ENCODE measurements at regions not wholly inside any gene's neighbourhood (a gene's known extent, or its start where the extent isn't known, plus 50 kb on each side); places are given as distances from the start of the nearest gene placed in this dataset.
A peak's percentile ranks its signal among the peaks of the same experiment; 100 is the strongest.
"Not testable (repeated sequence)": the region's sequence is repeated elsewhere in the genome, so short reads cannot be mapped to it uniquely, and the experiment has no call there.

GRCh38 chr17:26881195-26881594, 412.7 kb upstream of the WSB1 start:
- ATAC-seq, result peak; percentile 24
- intact Hi-C loops (cut with DNase I, micrococcal nuclease); DNase-seq: not testable (repeated sequence)

- peak; percentile 54 for ATAC-seq
- intact Hi-C loops (cut with DNase I, micrococcal nuclease); DNase-seq: not testable (repeated sequence)
Measured at GRCh38 chr17:26882097-26882761, 411.7 kb upstream of the WSB1 start.

- ATAC-seq, result peak; percentile 32
- intact Hi-C loops (cut with DNase I, micrococcal nuclease); DNase-seq: not testable (repeated sequence)
Measured at GRCh38 chr17:26883878-26884740, 409.8 kb upstream of the WSB1 start.

- DNase-seq; intact Hi-C loops (cut with DNase I, micrococcal nuclease): not testable (repeated sequence)
- peak; percentile 8 for ATAC-seq
Measured at GRCh38 chr17:26884741-26885059, 409.2 kb upstream of the WSB1 start.

- intact Hi-C loops (cut with DNase I, micrococcal nuclease), result not testable (repeated sequence)
- peak; percentile 14 for ATAC-seq
- DNase-seq, result peak in 1 of 2 donors; percentile 0
Measured at GRCh38 chr17:26885244-26885970, 408.5 kb upstream of the WSB1 start.

All from left colon (tissue), 2 donors.